Testis (tissue), 2 donors: ENCODE measurements at regions not wholly inside any gene's neighbourhood (a gene's known extent, or its start where the extent isn't known, plus 50 kb on each side); places are given as distances from the start of the nearest gene placed in this dataset.

Experiments
- DNase-seq: peaks from one replicate; pipeline ENCODE4 v3.0.0-alpha.2; 2019
- H3K27ac ChIP-seq, 2 donors: fragments of 200-600 bp; sonication (generic); one replicate each; pipeline ENCODE4 v1.5.1; 2019
- H3K27me3 ChIP-seq: fragments of 200-600 bp; sonication (generic); one replicate; pipeline ENCODE4 v1.5.1; 2019
- H3K36me3 ChIP-seq: fragments of 200-600 bp; sonication (generic); one replicate; pipeline ENCODE4 v1.5.1; 2017; ENCODE audit warnings: low read depth; ENCODE audit errors: missing control alignments
- H3K4me1 ChIP-seq: fragments of 200-600 bp; sonication (generic); one replicate; pipeline ENCODE4 v1.5.1; 2019
- H3K4me3 ChIP-seq, 2 donors: fragments of 200-600 bp; sonication (generic); one replicate each; pipeline ENCODE4 v1.5.1; 2017 to 2019
- H3K9me3 ChIP-seq: fragments of 200-600 bp; sonication (generic); one replicate; pipeline ENCODE4 v1.5.1; 2017
- POLR2A ChIP-seq: fragments of 450-650 bp; IDR thresholded peaks from one replicate; pipeline ENCODE4 v1.6.1; 2017; ENCODE audit warnings: antibody characterized with exemption, mild to moderate bottlenecking, moderate library complexity
- WGBS, 2 donors: methylation state at CpG; one replicate each; pipeline ENCODE4 v1.1.5; 2018; 5-methylcytosine and 5-hydroxymethylcytosine counted together
- intact Hi-C: fragments of 100-400 bp; cut with DNase I; formaldehyde crosslinking; loops from one replicate; pipeline ENCODE4 v1.15.1; 2023; ENCODE audit warnings: low total_unique reads
- TF ChIP-seq, protein P1 (sequence below), 3 experiments: fragments of 450-650 bp in 2 of 3; fragments of 200-600 bp in 1 of 3; sonication (generic) in 1 of 3; IDR thresholded peaks; one replicate each; pipeline ENCODE4 v1.5.1; 2016 to 2019; ENCODE audit warnings: antibody characterized with exemption in 3 of 3, mild to moderate bottlenecking in 2 of 3, moderate library complexity in 1 of 3

DNA sequence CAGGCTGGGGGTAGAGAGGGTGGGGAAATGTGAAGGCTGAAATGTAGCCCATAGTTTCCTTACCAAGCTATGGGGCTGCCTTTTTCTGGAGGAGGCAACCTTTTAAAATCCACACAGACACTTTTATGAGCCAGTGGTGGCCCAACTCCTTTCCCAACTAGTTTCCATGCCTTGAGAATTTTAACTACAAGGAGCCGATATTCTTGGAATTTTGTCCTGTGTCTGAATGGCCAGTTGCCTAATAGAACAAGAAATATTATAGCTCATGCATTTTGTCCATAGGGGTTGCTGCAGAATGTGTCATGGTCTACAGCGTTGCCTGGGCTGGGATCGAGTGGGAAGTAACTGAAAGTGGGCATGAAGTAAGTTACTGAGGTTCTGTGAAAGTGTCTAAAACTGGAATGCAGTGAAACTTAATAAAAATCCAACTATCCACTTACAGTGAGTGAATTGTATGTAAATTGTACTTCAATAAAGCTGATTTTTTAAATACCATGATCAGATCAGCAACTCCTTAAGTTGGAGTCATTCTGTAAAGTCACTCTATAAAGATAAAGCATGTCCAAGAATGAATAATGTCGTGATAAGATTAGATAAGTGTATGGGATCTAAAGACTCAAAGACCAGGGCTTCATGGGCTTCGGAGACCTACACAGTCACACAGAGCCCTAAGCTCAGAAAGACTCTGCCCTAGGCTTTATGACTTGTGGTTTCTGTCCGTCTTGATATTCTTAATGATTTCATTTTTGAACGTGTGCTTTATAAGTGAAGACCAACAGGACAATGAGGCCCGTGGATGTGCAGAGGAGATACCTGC is 122.6 kb upstream of the FNDC3A start:
- no peaks in the 10 kb centered on the region for H3K27me3 ChIP-seq
- H3K4me3 ChIP-seq = no peak overlapping the region
- intact Hi-C loops = no loop called here
- WGBS, 2 donors = 78 to 80% methylated on average over 8 of the region's 8 CpGs
- no peaks in the 10 kb centered on the region for H3K9me3 ChIP-seq
- no peak overlapping the region for H3K27ac ChIP-seq
- H3K4me1 ChIP-seq = no peaks in the 10 kb centered on the region
- no peaks in the 10 kb centered on the region for H3K36me3 ChIP-seq
- no peak for DNase-seq
- TF ChIP-seq, protein P1, sequence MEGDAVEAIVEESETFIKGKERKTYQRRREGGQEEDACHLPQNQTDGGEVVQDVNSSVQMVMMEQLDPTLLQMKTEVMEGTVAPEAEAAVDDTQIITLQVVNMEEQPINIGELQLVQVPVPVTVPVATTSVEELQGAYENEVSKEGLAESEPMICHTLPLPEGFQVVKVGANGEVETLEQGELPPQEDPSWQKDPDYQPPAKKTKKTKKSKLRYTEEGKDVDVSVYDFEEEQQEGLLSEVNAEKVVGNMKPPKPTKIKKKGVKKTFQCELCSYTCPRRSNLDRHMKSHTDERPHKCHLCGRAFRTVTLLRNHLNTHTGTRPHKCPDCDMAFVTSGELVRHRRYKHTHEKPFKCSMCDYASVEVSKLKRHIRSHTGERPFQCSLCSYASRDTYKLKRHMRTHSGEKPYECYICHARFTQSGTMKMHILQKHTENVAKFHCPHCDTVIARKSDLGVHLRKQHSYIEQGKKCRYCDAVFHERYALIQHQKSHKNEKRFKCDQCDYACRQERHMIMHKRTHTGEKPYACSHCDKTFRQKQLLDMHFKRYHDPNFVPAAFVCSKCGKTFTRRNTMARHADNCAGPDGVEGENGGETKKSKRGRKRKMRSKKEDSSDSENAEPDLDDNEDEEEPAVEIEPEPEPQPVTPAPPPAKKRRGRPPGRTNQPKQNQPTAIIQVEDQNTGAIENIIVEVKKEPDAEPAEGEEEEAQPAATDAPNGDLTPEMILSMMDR (IDR thresholded peaks at IDR 0.05) = no peak
- no peak for TF ChIP-seq POLR2A

DNA sequence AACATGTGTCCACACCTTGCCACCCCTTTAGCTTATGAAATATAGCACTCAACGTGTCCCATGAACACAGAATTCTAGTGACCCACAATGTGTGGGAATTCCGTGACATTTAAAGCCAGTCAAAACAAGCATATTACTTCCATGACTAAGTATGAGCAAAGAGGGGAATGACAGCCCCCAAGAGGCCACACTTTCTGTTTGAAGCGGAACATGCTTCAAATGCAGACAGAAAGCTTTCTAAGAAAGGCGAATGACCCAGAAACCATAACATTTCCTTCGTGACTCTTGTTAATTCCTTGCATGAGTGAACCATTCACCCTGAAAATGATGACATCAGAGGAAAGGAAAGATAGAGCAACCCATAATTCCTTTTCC is 122.0 kb upstream of the FNDC3A start:
- intact Hi-C loops = no loop called here
- no peak overlapping the region for H3K27ac ChIP-seq
- no peaks in the 10 kb centered on the region for H3K27me3 ChIP-seq
- TF ChIP-seq POLR2A = no peak
- H3K36me3 ChIP-seq = no peaks in the 10 kb centered on the region
- H3K4me1 ChIP-seq = no peaks in the 10 kb centered on the region
- 67 to 70% methylated on average over 5 of the region's 5 CpGs for WGBS, 2 donors
- no peak overlapping the region for H3K4me3 ChIP-seq
- no peaks in the 10 kb centered on the region for H3K9me3 ChIP-seq
- no peak for DNase-seq

DNA sequence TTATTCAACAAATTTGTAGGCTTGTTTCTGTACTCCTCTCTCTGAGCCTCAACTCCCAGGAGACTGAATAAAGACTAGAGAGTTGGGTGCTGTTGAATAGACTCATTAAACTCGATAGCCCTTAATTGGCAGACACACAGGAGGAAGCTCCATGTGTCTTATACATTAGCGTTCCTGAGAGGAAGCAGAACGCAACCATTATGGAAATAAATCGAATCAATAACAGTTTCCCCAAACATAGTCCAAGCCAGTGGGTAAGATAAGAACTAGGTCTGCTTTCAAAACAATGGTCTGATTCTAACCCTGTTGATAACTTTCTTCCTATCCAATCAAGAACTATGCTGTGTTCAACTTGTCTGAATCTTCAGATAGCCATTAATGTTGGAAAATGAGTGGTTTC is 118.1 kb upstream of the FNDC3A start:
- Histone ChIP-seq H3K4me3 (no peak overlapping the region), H3K9me3 (no peaks in the 10 kb centered on the region), H3K27ac (no peak overlapping the region), H3K36me3 (no peaks in the 10 kb centered on the region), H3K27me3 (no peaks in the 10 kb centered on the region), H3K4me1 (no peaks in the 10 kb centered on the region)
- 81 to 83% methylated on average over 4 of the region's 4 CpGs for WGBS, 2 donors
- DNase-seq = no peak
- TF ChIP-seq POLR2A = no peak
- TF ChIP-seq, protein P1 (IDR thresholded peaks at IDR 0.05) = no peak
- intact Hi-C loops = no loop called here

DNA sequence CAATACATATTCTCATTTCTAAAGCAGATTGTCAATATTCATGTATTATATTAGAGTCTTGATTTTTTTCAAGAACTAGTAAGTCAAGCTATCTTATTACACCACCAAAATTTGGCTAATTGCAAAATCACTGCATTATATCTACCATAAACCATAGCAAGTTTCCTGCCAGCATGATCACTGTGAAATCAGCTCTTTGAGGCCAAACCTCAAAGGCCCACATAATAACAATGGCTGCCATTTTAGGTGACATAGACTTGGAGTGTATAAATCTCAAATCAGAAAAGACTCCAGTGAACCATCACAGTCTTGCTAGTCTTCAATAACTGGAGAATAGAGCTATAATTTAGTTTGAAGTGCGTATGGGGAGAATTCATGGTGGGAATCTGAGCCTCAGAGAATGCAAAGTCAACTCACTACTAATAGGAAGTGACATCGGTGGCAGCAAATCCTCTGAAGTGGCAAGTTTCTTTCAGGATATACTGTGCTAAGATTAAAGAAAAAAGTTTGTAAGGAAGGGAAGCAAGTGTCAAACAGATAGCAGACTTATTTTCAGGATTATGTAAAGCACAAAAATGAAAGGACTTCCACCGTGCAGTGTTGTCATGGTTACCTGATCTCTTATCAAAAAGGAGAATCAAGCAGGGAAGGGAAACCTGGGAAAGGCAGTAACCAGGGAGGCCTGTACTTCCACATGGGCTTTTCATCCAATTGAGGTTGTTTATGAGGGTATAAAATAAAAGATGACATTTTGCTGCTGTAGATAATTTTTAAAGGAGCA is 117.4 kb upstream of the FNDC3A start:
- Histone ChIP-seq H3K9me3 (no peaks in the 10 kb centered on the region), H3K27ac (no peak overlapping the region), H3K4me1 (no peaks in the 10 kb centered on the region), H3K27me3 (no peaks in the 10 kb centered on the region), H3K4me3 (no peak overlapping the region), H3K36me3 (no peaks in the 10 kb centered on the region)
- 65 to 72% methylated on average over 3 of the region's 3 CpGs for WGBS, 2 donors
- intact Hi-C loops = no loop called here
- DNase-seq = no peak
- no peak for TF ChIP-seq POLR2A
- TF ChIP-seq, protein P1 (IDR thresholded peaks at IDR 0.05) = no peak

DNA sequence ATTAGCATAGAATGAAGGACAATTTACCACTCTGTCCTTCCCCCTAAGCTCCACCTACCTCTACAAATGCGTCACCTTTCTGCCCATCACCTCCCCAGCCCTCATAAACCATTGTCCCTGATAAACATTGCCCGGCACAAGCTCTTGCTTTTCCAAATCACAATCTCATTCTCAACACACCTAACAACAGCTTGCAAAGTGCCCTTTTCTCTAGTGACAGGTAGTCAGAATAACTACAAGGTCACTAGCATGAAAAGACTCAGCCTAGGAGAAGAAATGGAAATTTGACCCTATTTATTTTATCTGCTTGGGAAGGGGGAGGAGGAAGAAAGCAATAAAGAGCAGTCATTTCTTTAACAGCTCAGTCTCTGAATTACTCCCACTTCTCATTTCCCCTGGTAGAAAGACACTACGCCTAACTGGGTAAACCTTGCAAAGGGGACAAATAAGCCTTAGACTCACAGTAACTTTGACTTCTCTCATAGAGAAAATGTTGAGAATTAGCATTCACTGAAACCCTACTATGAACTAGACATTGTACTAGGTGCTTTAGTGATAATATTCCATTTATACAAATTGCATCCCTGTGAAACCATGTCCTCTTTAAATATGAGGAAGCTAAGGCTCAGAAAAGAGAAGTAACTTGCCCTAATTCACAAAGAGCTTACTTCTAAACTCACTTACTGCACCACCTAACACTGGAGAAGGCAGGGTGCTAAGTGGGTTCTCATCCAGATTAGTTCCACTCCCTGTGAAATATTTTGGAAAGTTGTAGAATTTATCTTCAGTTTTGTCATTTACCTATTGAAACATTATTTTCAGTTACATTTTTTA is 116.2 kb upstream of the FNDC3A start:
- DNase-seq = no peak
- no peak overlapping the region for H3K27ac ChIP-seq
- no peaks in the 10 kb centered on the region for H3K36me3 ChIP-seq
- H3K4me1 ChIP-seq = no peaks in the 10 kb centered on the region
- intact Hi-C loops = no loop called here
- TF ChIP-seq, protein P1 (IDR thresholded peaks at IDR 0.05) = no peak
- TF ChIP-seq POLR2A = no peak
- no peaks in the 10 kb centered on the region for H3K9me3 ChIP-seq
- WGBS, 2 donors = 56 to 66% methylated on average over 3 of the region's 3 CpGs
- no peaks in the 10 kb centered on the region for H3K27me3 ChIP-seq
- H3K4me3 ChIP-seq = no peak overlapping the region
